Nucleus accumbens (tissue), 56 donors: ENCODE measurements at regions not wholly inside any gene's neighbourhood (a gene's known extent, or its start where the extent isn't known, plus 50 kb on each side); places are given as distances from the start of the nearest gene placed in this dataset.
"Not testable (repeated sequence)": the region's sequence is repeated elsewhere in the genome, so short reads cannot be mapped to it uniquely, and the experiment has no call there.

Experiments used
- DNase-seq, 56 donors: peaks; one replicate each; lab custom pipeline; 2025; lab: John Stamatoyannopoulos, UW

DNA sequence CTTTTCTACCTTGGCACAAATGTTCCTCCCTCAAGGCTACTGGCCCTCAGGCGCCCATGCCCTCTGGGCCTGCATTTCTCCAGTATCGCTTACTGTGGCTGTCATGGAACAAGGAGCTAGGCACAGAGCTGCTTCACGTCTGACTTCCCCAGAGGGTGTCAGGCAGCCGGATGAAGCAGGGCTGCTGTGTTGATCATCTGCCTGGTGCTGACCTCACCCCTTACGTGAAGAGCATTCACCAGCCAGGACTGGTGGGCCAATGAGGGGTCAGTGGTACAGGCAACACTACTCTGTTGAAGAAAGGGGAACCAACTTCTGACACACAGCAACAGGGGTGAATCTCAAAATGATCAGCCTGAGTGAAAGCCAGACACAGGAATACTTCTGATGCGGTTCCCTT, 215.5 kb upstream of the GALNT2 start:
- DNase-seq = peak in 1 of 56 donors; percentile 29

DNA sequence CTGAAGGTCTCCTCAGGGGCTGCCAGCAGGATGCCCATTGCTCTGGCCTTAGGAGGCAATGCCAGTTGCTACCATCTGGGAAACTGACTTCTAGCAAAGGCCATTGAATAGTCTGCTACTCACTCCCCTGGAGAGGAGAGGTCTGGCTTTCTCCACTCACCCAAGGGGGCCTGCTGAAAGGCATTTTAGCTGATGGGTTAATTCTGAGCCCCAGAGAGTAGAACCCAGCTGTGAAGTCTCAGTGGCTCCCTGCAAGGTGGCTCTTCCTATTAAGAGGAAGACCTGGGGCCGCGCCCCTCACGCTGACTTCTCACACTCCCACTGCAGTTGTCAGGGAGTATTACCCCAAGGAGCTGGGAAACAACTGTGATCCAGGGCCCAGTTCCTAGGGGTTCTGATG, 213.3 kb upstream of the GALNT2 start:
- DNase-seq = no peak

DNA sequence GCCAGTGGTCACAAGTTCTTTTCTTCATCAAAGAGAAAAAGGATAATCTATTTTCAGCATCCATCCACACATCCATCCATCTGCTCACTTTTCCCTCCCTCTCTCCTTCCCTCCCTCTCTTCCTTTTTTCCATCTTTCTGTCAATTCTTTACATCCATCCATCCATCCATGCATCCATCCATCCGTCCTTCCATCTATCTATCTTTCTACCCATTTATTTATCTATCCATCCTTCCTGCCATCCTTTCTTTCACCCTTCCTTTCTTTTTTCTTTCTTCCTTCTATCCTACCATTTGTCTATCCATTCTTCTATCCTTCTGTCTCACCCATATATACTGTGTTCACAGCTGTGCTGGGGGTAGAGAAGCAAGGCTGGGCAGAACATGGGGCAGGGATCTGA, 212.4 kb upstream of the GALNT2 start:
- DNase-seq = no peak

DNA sequence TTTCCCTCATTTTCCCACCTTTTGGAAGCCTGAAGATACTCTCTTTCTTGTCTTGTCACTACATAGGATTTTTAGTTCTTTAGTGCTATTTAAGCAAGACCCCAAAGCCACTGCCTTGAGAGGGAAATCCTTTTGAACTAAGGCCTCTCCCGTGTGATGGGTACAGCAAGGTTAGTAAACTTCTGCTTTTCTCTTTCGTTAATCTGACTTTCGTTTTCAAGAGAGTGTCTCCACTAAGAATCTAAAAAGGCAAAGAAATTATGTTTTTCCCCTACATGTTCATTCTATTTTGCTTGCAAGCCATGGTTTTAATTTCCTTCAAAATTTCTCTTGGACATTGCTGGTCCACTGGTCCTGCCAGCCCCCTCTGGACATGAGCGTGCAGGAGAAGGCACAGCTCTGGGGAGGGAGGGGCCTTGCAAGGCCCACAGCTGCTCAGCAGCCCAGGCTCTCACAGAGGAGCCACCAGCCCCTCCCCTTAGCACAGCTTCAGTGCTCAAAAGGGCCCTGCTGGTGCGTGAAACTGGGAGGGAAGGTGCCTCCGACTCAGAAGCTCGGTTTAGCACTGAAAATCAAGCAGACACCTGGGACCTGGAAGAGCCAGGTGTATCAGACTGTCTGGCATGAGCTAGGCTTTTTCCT, 210.9 kb upstream of the GALNT2 start:
- DNase-seq = peak in 33 of 56 donors; percentile 6 to 68 (median 24)

DNA sequence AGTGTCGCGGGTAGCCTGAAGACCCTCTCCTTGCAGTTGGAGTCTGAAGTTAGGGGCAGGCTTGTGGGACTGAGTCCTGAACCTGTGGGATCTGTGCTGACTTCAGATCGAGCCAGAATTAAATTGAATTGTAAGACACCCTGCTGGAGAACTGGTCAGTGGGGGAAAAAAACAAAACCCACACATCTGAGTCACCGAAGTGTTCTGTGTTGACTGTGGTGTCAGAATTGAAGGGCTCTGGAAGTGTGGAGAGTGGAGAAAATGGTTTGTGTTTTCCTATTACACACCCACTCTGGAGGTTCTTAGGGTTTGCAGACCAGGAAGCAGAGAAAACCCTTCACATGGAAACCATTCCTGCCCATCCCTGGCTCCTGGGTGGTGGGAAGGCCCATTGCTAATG, 209.5 kb upstream of the GALNT2 start:
- DNase-seq = no peak

DNA sequence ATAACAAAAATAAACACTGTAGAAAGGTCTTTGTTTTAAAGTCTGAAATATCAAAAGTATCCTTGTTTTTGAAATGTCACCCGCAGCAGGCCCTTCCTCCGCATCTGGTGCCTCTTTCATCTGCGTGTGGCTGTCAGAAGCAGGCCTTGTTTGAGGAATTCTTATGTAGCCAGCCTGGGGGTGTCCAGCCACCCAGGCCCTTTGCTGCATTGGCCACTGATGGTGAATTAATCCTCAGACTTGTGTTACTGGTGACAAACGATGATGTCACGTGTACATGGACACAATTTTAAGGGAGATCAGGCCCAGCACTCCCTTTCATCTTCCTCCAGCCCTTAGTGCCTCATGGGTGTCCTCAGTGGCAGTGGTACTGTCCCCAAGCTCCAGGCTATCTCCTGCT, 208.0 kb upstream of the GALNT2 start:
- DNase-seq = peak in 25 of 56 donors; percentile 8 to 54 (median 22)

DNA sequence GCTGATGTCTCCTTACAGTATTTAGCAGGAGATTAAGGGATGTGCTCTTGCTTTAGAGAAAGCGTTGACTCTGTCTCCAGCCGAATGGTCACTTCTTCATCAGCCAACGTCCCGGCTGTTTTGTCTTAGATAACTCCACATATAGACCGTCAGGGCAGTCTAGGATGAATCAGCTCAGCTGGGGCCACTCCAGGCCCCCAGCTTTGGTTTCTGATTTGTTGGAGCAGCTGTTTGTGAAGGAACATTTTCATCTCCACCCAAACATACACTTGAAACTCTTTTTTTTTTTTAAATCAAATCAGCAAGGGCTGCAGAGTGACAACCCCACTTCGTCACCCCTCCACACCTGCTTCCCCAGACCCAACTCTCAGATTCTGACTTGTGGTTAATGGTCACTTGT, 206.1 kb upstream of the GALNT2 start:
- DNase-seq = no peak

DNA sequence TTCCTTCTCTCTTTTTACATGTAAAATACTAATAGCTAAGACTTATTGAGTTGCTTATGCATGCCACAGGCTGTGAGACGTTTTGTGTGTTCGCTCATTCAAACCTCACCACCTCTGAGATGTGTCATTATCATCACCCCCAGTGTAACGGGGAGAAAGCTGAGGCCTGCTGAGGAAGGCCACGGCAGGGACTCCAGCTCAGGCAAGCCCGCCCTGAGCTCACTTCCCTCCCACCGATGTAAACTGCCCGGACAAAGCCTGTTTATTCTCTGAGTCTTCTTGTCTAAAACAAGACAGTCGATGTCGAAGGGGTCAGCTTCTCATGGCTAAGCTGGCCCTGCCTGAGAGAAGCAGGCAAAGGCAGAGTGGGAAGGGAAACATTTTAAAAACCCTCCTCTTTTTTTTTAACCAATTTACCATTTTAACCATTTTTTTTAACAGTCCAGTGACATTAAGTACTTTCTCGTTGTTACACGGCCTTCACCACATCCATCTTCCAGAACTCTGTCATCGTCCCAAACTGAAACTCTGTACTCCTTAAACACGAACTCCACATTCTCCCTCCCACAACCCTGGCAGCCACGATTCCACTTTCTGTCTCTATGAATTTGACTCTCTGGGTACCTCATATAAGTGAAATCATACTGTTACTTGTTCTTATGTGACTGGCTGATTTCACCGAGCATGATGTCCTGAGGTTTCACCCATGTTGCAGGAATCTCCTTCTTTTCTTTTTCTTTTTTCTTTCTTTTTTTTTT, 204.8 kb upstream of the GALNT2 start:
- peak in 33 of 56 donors; percentile 13 to 67 (median 30) for DNase-seq

DNA sequence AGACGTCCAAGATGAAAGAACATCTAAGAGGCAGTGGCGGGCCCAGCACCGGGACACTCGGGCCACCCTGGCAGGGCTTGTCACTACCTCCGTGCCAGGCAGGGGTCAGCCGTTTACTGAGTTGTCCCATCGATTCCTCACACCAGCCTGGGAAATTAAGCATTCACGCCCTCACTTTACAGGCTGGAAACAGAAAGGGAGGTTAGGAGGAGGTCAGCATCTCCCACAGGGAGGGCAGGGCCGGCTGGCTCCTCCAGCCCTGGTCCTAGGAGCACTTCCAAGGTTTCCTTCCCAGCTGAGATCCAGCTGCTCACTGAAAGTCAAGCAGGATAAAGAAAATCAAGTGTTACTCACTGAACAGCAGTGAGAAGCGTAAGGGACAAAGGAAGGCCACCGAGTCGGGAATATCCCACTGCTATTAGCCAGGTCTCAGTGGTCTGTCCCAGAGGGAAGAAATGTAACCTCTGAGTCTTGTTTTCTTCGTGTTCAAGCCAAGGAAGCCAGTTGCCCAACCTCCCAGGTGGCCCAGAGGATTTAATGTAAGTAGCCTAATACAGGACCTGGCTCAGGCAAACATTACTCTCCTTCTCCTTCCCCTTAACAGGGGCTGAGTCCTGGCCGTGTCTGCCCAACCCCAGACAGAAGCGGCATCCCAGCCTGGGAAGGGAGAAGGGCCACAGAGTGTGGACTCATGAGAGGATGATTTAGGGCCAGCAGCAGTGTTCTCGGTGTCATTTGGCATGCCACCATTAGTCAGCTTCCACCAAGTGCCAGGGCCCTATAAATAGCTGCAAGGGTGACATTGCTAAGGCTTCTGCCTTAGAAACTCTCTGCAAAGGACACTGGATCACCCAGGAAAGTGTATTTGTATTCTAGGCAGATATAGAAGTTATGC, 203.1 kb upstream of the GALNT2 start:
- peak in 1 of 56 donors; percentile 32 for DNase-seq

DNA sequence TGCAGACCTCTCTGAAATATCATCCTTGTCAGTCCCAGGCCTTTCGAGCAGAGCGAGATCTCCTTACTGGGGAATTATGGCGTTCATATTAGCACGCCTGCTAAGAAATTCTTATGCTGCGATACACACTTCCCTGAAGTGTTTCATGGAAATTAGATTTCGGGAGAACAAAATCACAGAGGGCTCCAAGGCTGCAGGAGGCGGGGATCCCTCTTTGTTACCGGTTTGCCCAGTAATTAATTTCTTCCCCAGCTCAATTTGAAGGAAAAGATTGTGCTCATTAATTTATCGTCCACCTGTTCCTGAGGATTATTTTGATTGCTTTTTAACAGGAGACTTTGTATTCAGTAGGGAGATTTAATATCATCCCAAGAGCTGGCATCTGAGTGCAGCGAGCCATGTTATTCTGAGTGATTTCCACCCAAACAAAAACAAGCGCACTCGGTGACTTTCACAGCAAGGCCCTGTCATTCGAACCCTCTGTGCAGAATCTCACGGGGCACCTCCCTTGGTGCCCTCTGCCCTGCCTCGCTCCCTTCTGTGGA, 202.3 kb upstream of the GALNT2 start:
- DNase-seq = no peak

DNA sequence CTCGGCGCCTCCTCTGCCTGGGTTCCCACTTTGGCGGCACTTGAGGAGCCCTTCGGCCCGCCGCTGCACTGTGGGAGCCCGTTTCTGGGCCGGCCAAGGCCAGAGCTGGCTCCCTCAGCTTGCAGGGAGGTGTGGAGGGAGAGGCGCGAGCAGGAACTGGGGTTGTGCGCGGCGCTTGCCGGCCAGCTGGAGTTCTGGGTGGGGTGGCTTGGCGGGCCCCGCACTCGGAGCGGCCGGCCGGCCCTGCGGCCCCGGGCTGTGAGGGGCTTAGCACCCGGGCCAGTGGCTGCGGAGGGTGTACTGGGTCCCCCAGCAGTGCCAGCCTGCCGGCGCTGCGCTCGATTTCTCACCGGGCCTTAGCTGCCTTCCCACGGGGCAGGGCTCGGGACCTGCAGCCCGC, 201.7 kb upstream of the GALNT2 start:
- DNase-seq = not testable (repeated sequence)

DNA sequence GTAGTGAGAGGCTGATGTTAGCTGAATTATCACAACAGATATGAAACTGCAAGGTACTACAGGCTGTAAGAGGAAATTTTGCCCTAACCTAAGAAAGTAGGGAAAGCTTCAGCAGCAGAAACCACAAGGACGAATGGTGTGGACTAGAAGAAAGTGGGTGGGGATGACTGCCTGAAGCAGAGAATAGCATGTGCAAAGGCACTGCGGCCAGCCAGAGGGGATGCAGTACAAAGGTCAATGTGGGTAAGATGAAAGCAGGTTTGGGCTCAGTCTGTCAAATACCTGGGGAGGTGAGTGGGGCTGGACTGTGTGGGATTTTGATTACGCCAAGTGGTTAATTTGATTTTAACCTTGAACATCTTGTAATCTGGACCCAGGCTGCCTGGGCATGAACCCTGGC, 199.3 kb upstream of the GALNT2 start:
- no peak for DNase-seq

DNA sequence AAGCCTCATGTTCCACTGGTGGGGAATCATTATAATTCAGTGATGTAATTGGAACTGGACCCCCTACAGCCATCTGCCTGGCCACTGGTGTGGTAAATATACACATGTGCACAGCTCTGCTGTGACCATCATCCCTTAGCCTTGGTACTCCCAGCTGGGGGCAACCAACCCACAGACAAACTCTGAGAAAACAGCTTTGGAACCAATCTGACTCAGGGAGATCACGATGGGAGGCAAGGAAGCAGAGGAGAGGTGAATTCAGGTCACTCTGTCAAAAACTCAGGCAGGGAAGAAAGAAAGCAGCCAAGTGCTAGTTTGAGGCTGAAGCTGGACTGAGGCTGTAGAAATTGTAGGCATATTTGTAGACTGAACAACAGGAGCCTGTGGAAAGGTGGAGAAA, 197.8 kb upstream of the GALNT2 start:
- DNase-seq = no peak

DNA sequence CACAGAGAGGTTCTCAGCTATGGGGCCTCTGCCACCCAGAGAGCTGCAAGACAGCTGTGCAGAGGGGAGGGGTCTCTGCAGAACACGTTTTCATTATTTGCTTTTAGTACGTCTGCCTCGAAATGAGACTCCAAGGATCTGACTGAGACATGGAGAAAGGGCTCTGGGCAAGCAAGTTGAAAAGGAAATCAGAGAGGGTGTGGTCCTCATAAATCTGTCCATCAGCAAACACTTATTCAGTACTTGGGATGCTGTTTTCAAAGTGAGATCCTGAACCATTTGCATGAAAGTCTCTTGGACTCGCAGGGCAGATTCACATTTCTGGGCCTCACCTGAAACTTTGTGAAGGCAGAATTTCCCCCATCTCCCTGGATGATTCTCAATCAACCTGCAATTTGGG, 197.4 kb upstream of the GALNT2 start:
- DNase-seq = no peak

DNA sequence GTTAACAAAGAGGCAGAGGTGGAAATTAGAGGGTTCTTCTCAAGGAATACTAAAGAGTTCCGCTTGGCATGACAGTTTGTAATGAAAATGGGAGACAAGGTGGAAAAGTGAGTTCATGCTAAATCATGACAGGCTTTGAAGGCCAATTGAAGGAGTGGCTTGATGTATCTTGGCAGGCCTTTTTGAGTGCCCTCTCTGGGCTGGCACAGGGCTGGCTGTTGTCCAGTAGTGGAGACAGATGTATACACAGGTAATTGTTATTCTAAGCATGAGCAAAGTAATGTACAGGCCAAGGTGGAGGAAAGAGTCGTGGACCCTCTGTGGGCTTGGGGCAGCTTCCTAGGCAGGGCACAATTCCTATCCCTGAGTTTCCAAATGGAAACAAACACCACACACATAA, 196.7 kb upstream of the GALNT2 start:
- no peak for DNase-seq

DNA sequence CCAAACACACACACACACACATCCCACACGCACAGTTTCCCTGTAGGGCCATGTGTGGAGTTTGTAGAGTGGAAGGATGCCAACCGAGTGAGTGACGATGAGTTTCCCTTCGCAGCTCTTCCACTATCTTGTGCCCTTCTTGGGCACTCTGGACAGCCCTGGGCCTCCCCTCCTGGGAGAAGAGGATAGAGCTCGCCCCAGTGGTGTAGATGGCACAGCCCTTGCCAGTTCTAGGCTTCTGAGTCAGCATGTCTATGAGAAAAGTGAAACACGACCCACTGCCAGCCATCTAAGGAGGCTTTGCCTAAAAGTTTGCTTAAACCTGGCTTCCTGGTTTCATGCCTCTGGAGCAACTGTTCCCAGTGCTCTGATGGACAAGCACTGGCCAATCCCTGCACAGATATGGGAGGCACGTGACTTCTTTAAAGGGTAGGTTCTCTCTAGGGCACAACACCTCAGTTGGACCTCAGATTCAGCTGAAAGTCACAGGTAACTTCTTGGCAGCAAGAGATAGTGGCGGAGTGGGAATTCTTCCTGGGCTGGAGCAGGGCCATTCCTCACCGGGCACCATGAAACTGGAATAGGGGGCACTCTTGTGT, 195.9 kb upstream of the GALNT2 start:
- DNase-seq = no peak

DNA sequence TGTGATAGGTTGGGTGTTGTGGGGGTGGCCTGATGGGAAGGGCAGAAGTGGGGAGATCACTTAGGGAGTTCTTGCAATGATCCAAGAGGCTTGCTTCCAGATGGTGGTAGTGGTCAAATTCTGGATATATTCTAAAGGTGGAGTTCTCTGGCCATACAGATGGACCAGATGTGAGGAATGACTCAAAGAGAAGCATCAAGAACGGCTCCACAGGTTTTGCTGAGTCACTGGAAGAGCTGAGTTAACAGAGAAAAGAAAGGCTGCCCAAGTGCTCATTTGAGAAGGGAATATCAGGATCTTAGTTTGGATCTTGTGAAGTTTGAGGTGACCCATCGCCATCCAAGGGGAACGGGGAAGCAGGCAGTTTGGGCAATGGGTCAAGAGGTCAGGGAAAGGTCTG, 192.9 kb upstream of the GALNT2 start:
- no peak for DNase-seq

DNA sequence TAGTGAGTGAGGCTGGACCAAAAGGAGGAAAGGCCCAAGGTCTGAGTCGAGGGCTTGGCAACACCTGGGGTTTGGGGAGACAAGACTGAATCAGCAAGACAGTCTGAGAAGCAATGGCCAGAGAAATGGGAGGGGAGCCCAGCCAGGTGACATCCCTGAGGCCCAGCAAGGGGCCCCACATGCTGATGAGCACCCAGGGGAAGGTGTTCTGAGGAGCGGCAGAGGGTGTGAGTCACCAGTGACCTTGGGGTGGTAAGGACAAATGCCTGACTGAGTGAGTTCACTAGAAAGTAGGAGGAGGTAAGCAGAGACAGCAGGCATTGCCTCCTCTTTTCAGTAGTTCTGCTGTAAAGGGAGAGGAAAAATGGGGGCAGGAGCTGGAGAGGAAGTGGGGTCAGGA, 192.4 kb upstream of the GALNT2 start:
- DNase-seq = no peak

DNA sequence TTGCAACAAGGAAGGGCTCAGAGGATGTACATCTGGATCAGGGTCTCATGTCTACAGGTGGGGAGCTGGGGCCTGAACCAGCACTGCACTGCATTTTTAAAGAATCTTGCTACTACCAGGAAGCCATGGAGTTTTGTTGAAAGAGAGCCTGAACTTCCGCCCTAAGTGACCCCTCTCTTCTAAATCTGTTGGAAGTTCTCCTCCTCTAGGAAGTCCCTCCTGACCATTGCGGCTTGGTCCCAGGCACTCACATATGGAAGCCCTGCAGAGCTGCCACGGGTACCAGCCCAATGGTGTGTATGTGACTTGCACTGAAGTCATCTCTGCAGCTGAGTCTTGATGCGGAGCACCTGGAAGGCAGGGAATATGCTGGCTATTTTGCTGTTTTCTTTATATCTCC, 192.0 kb upstream of the GALNT2 start:
- no peak for DNase-seq

DNA sequence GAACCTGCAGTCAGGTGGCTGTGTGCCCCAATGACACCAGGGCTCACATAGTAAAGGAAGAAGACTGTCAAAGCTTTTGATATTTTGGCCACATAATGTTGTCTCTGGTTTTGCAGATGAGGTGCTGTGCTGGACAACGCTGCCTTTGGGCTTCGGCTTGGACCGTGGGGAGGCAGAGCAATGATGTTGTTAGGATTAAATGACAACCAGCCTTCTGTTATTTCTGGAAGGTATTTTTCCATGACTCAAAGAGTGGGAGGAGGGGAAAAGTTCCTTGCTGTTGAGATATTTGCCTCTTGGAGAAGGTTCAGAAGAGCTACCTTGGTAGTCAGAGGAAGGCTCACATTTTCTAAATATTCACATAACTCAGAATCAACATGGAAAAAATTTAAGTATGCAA, 187.3 kb upstream of the GALNT2 start:
- no peak for DNase-seq
